HCT116 (cell line): ENCODE measurements at regions not wholly inside any gene's neighbourhood (a gene's known extent, or its start where the extent isn't known, plus 50 kb on each side); places are given as distances from the start of the nearest gene placed in this dataset.

Experiments
- ATAC-seq: fragments of 200-7000 bp; cut with Tn5 transposase; 2 replicates; pipeline ENCODE4 v1.9.1; 2020; ENCODE audit warnings: mild to moderate bottlenecking, moderate library complexity
- BruUV-seq: library from RNA; stranded (reverse); fragments of 400-500 nt; replicated peaks from 2 replicates; lab custom pipeline; 2021; lab: Mats Ljungman, UMichigan
- CTCF ChIA-PET: fragments of 300-600 bp; sonication (Branson Sonifier 250); formaldehyde crosslinking; loops from one replicate; lab custom pipeline; 2021; ENCODE audit warnings: antibody characterized with exemption; lab: Charles Lee
- POLR2A ChIA-PET: fragments of 300-600, 350-600 bp; sonication (Branson Sonifier 250); formaldehyde crosslinking; loops from one replicate; lab custom pipeline; 2021; ENCODE audit warnings: antibody characterized with exemption; lab: Charles Lee
- RAD21 ChIA-PET, 2 experiments: fragments of 300-600 bp; sonication (Branson Sonifier 250); formaldehyde crosslinking; loops; one replicate each; lab custom pipeline; 2023; ENCODE audit warnings: low total read pairs in 2 of 2; ENCODE audit not compliant: uncharacterized antibody in 2 of 2, unreplicated experiment in 2 of 2, low non-redundant PET in 1 of 2; lab: Charles Lee
- DNase-seq: peaks from one replicate; pipeline ENCODE4 v3.0.0-alpha.2; 2010; ENCODE audit warnings: low read depth, low spot score
- H2AFZ ChIP-seq: fragments of 200-600 bp; shearing (Covaris generic), sonication (generic); 2 replicates; pipeline ENCODE4 v1.6.1; 2017; ENCODE audit warnings: low read depth, mixed run types, mixed read lengths, antibody characterized with exemption, low read length; ENCODE audit not compliant: poor library complexity, severe bottlenecking
- H3K27ac ChIP-seq: 2 replicates; pipeline ENCODE4 v1.5.1; 2012; ENCODE audit warnings: low read depth, low read length
- H3K27me3 ChIP-seq: fragments of 200-600 bp; sonication (generic); 2 replicates; pipeline ENCODE4 v1.6.1; 2016; ENCODE audit warnings: mixed run types, low read length, mixed read lengths; ENCODE audit not compliant: insufficient read depth
- H3K36me3 ChIP-seq, 2 experiments: fragments of 200-500 bp in 1 of 2; fragments of 200-600 bp in 1 of 2; sonication (Bioruptor generic) in 1 of 2; sonication (generic) in 1 of 2; 2 replicates each; pipeline versions ENCODE4 v1.5.1 to v1.6.1; 2014 to 2016; ENCODE audit warnings: low read length in 2 of 2, inconsistent platforms in 1 of 2, mixed read lengths in 1 of 2, mixed run types in 1 of 2; ENCODE audit not compliant: insufficient read depth in 2 of 2, control insufficient read depth in 1 of 2
- H3K4me1 ChIP-seq, 2 experiments: fragments of 200-600 bp in 1 of 2; sonication (generic) in 1 of 2; 2 replicates each; pipeline versions ENCODE4 v1.5.1 to v1.6.1; 2012 to 2017; ENCODE audit warnings: low read length in 2 of 2, inconsistent platforms in 1 of 2, mild to moderate bottlenecking in 1 of 2, mixed read lengths in 1 of 2, mixed run types in 1 of 2, moderate library complexity in 1 of 2; ENCODE audit not compliant: insufficient read depth in 2 of 2, control insufficient read depth in 1 of 2
- H3K4me2 ChIP-seq: fragments of 200-600 bp; sonication (generic); 2 replicates; pipeline ENCODE4 v1.6.1; 2017; ENCODE audit warnings: mixed run types, low read length, mixed read lengths
- H3K4me3 ChIP-seq, 2 experiments: fragments of 200-600 bp in 1 of 2; sonication (generic) in 1 of 2; replicated peaks in 1 of 2; 2 replicates each; pipeline ENCODE4 v1.5.1; 2011 to 2016; ENCODE audit warnings: low read length in 2 of 2, control low read depth in 1 of 2, low read depth in 1 of 2, mild to moderate bottlenecking in 1 of 2, mixed read lengths in 1 of 2, mixed run types in 1 of 2
- H3K79me2 ChIP-seq: fragments of 200-600 bp; sonication (generic); 2 replicates; pipeline ENCODE4 v1.6.1; 2017; ENCODE audit warnings: mild to moderate bottlenecking, mixed run types, low read length, moderate library complexity, mixed read lengths; ENCODE audit not compliant: insufficient read depth
- H3K9ac ChIP-seq: fragments of 200-600 bp; sonication (generic); 2 replicates; pipeline ENCODE4 v1.6.1; 2016; ENCODE audit warnings: low read length, mixed read lengths
- H3K9me2 ChIP-seq: fragments of 200-600 bp; sonication (generic), shearing (Covaris generic); 2 replicates; pipeline ENCODE4 v1.6.1; 2017; ENCODE audit warnings: mixed run types, mild to moderate bottlenecking, moderate library complexity; ENCODE audit not compliant: insufficient read depth
- H3K9me3 ChIP-seq, 2 experiments: fragments of 200-500 bp in 1 of 2; fragments of 200-600 bp in 1 of 2; sonication (Bioruptor generic) in 1 of 2; sonication (generic) in 1 of 2; 2 replicates each; pipeline ENCODE4 v1.6.1; 2014 to 2017; ENCODE audit warnings: low read length in 2 of 2, mixed read lengths in 2 of 2, inconsistent platforms in 1 of 2, low read depth in 1 of 2, mild to moderate bottlenecking in 1 of 2, mixed run types in 1 of 2, moderate library complexity in 1 of 2; ENCODE audit not compliant: control insufficient read depth in 1 of 2, insufficient read depth in 1 of 2
- H4K20me1 ChIP-seq: fragments of 200-600 bp; sonication (generic), shearing (Covaris generic); 2 replicates; pipeline ENCODE4 v1.6.1; 2017; ENCODE audit warnings: mixed run types, mild to moderate bottlenecking, moderate library complexity; ENCODE audit not compliant: insufficient read depth
- CBX3 ChIP-seq: IDR thresholded peaks from 2 replicates; pipeline ENCODE4 v1.6.1; 2012; ENCODE audit warnings: low read depth
- CEBPB ChIP-seq: IDR thresholded peaks from 2 replicates; pipeline ENCODE4 v1.6.1; 2012; ENCODE audit warnings: low read depth
- EGR1 ChIP-seq: IDR thresholded peaks from 2 replicates; pipeline ENCODE4 v1.6.1; 2012; ENCODE audit warnings: low read depth
- ELF1 ChIP-seq: IDR thresholded peaks from 2 replicates; pipeline ENCODE4 v1.6.1; 2012; ENCODE audit warnings: low read depth, borderline replicate concordance
- EZH2 ChIP-seq: fragments of 200-600 bp; sonication (generic); IDR thresholded peaks from 2 replicates; pipeline ENCODE4 v1.6.1; 2017; ENCODE audit warnings: antibody characterized with exemption, mixed run types
- EZH2phosphoT487 ChIP-seq: fragments of 200-600 bp; IDR thresholded peaks from 2 replicates; pipeline ENCODE4 v1.6.1; 2018; ENCODE audit warnings: antibody characterized with exemption, borderline replicate concordance
- FOSL1 ChIP-seq: IDR thresholded peaks from 2 replicates; pipeline ENCODE4 v1.6.1; 2012; ENCODE audit warnings: low read depth
- JUND ChIP-seq: IDR thresholded peaks from 2 replicates; pipeline ENCODE4 v1.6.1; 2012
- MAX ChIP-seq: IDR thresholded peaks from 2 replicates; pipeline ENCODE4 v1.6.1; 2012
- POLR2A ChIP-seq: IDR thresholded peaks from 2 replicates; pipeline ENCODE4 v1.7.0; 2011; ENCODE audit warnings: borderline replicate concordance; ENCODE audit not compliant: insufficient read depth, insufficient read length; ENCODE audit errors: extremely low read depth
- RAD21 ChIP-seq: IDR thresholded peaks from 2 replicates; pipeline ENCODE4 v1.6.1; 2012; ENCODE audit warnings: low read depth, mild to moderate bottlenecking
- REST ChIP-seq: IDR thresholded peaks from 2 replicates; pipeline ENCODE4 v1.6.1; 2012; ENCODE audit warnings: low read depth
- SP1 ChIP-seq: IDR thresholded peaks from 2 replicates; pipeline ENCODE4 v1.6.1; 2012; ENCODE audit warnings: low read depth
- TCF7L2 ChIP-seq: IDR thresholded peaks from 2 replicates; pipeline ENCODE4 v1.7.0; 2011; ENCODE audit warnings: borderline replicate concordance, inconsistent platforms; ENCODE audit not compliant: insufficient read depth, insufficient read length; ENCODE audit errors: extremely low read depth
- YY1 ChIP-seq: IDR thresholded peaks from 2 replicates; pipeline ENCODE4 v1.6.1; 2011; ENCODE audit warnings: low read length, low read depth, moderate library complexity, mild to moderate bottlenecking; ENCODE audit not compliant: insufficient replicate concordance; ENCODE audit errors: extremely low read depth
- ZBTB33 ChIP-seq: IDR thresholded peaks from 2 replicates; pipeline ENCODE4 v1.6.1; 2011; ENCODE audit warnings: mild to moderate bottlenecking, low read length, moderate library complexity; ENCODE audit not compliant: insufficient replicate concordance; ENCODE audit errors: extremely low read depth
- ZFX ChIP-seq: fragments of 450-650 bp; IDR thresholded peaks from 2 replicates; pipeline ENCODE4 v1.6.1; 2017
- intact Hi-C: fragments of 100-400 bp; cut with micrococcal nuclease; formaldehyde crosslinking; loops from 2 replicates; pipeline ENCODE4 v1.10.0; 2022
- TF ChIP-seq, protein P1 (sequence below), 3 experiments: fragments of 200-600 bp in 1 of 3; sonication (generic) in 1 of 3; IDR thresholded peaks in 2 of 3; conservative IDR thresholded peaks in 1 of 3; 2 replicates each; pipeline ENCODE4 v1.5.1; 2012 to 2017; ENCODE audit warnings: low read depth in 2 of 3, low read length in 2 of 3, antibody characterized with exemption in 1 of 3, borderline replicate concordance in 1 of 3, control low read depth in 1 of 3, mild to moderate bottlenecking in 1 of 3, mixed read lengths in 1 of 3, mixed run types in 1 of 3, moderate library complexity in 1 of 3; ENCODE audit not compliant: insufficient read depth in 1 of 3

DNA sequence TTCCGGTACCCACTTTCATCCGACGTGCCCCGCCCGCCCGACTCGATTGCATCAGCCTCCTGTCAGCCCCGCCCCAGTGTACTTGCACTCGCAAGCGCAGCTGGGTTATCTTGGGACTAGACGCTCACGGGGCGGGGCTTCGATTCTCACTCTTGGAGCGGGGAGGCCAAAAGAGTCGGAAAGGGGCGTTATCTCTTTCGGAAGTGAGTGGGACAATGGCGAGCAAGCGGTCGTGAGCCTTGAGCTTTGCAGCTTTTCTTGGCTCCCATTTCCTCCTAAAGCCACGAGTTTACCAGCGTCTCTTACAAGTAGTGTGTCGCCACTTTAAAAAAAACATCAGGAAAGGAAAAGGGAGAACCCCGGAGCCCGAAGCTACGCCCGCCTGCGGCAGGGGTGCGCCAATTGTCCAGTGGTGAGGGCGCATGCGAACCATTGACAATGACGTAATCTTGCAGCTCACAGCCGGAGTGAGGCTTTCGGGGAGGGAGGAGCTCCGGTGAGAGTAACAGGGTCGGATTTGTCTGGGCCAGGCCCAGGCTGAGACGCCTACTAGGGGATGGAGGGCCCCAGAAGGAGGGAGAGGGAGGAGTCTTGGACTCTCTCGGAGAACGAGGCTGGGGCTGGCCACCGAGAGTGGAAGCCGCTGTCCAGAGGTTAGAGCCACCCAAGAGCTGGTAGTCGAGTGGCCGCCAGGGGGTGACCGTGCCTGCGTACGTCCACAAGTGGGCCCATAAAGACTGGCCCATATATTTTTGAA lies 109.5 kb downstream of the GNL3L start:
- Histone ChIP-seq H3K79me2 (no peaks in the 10 kb centered on the region), H3K9ac (peak overlapping the region; percentile 58), H3K4me2 (peak overlapping the region; percentile 77), H3K27me3 (no peaks in the 10 kb centered on the region), H2AFZ (peak overlapping the region; percentile 82), H3K36me3 (no peaks in the 10 kb centered on the region), H3K27ac (peak overlapping the region; percentile 91), H3K4me3 (peak overlapping the region; percentile 46 to 56), H3K9me3 (no peaks in the 10 kb centered on the region), H4K20me1 (no peaks in the 10 kb centered on the region), H3K9me2 (no peaks in the 10 kb centered on the region), H3K4me1 (peaks cover 15% of the 10 kb centered on the region in 2 experiments; a peak in 3 of 4 replicates)
- POLR2A ChIA-PET, result interaction anchor here (0.8 to 1.3 kb wide), 6 partner anchors 9 to 956 kb away, joined by 3 to 4 read pairs (median 3); no protein-coding TSS in a partner anchor
- CTCF ChIA-PET, result interaction anchor here (1.0 to 4.4 kb wide), 4 partner anchors 9 to 418 kb away, joined by 3 to 39 read pairs (median 4); no protein-coding TSS in a partner anchor
- DNase-seq, result peak; percentile 90
- peak; percentile 95 for ATAC-seq
- intact Hi-C loops, result loop anchor here (1.0 to 10.0 kb wide), 2 partner anchors 148 to 415 kb away; no protein-coding TSS in a partner anchor
- RAD21 ChIA-PET, result interaction anchor here (0.9 to 2.1 kb wide), 2 partner anchors 147 kb away, joined by 4 to 8 read pairs; no protein-coding TSS in a partner anchor
- TSS peak; percentile 74 for BruUV-seq
- TF ChIP-seq EZH2 (no peak), CBX3 (peak; percentile 59; the same call in 1 of the 2 replicates), JUND (0 out of 2 replicates have a peak, but pooled peaks have one; percentile 16), MAX (no peak; the same call in 1 of the 2 replicates), FOSL1 (no peak), SP1 (peak; percentile 60), TCF7L2 (no peak), YY1 (peak; percentile 47), ZBTB33 (no peak), ZFX (no peak), EZH2phosphoT487 (no peak), CEBPB (peak; percentile 90), RAD21 (peak; percentile 62), EGR1 (no peak), REST (no peak), POLR2A (no peak), ELF1 (no peak; the same call in 1 of the 2 replicates)
- TF ChIP-seq, protein P1, sequence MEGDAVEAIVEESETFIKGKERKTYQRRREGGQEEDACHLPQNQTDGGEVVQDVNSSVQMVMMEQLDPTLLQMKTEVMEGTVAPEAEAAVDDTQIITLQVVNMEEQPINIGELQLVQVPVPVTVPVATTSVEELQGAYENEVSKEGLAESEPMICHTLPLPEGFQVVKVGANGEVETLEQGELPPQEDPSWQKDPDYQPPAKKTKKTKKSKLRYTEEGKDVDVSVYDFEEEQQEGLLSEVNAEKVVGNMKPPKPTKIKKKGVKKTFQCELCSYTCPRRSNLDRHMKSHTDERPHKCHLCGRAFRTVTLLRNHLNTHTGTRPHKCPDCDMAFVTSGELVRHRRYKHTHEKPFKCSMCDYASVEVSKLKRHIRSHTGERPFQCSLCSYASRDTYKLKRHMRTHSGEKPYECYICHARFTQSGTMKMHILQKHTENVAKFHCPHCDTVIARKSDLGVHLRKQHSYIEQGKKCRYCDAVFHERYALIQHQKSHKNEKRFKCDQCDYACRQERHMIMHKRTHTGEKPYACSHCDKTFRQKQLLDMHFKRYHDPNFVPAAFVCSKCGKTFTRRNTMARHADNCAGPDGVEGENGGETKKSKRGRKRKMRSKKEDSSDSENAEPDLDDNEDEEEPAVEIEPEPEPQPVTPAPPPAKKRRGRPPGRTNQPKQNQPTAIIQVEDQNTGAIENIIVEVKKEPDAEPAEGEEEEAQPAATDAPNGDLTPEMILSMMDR (IDR thresholded peaks at IDR 0.05 in 2 of 3, conservative IDR thresholded peaks at IDR 0.05 in 1 of 3; ENCODE audit: borderline replicate concordance in 1 of 3, insufficient read depth in 1 of 3, low read depth in 2 of 3, low read length in 2 of 3), result peak; percentile 51 to 59 (median 56); a peak in 5 of 6 replicates
